Stimulated activated CD4-positive, alpha-beta T cell treated with anti-CD3 and anti-CD28 coated beads, Interleukin-4, amount 100 ng/mL, for 48 hours (primary cell): ENCODE measurements at regions not wholly inside any gene's neighbourhood (a gene's known extent, or its start where the extent isn't known, plus 50 kb on each side); places are given as distances from the start of the nearest gene placed in this dataset.

Experiments used
- DNase-seq, 2 donors: peaks; one replicate each; pipeline ENCODE4 v3.0.0-alpha.2; 2020; ENCODE audit warnings: low read depth in 2 of 2

DNA sequence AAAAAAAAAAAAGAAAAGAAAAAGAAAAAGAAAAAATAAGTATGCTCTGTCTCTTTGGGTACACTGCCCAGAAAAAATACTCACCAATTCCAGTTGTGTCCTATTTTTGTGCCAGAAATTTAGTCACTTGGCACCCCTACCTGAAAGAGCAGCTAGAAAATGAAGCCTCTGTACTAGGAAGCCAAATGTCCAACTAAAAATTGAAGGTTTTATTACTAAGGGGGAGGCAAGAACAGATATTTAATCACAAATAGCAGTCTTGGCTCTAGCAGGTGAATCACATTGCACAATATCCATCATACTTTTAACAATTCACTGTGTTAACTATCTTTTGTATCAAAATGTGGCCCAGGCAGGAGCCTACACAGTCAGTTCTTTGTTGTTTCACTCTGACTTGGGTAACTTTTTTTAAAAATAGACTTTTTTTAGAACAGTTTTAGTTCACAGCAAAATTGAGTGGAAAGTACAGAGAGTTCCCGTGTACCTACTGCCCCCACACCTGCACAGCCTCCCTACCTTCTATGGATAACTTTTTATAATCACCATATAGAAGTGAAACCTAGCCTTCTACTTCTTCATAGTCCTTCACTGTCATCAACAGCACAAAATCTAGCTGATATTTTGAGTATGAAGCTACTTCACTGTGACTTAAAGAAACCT lies 87.1 kb upstream of the ATF7IP start:
- no peak for DNase-seq

DNA sequence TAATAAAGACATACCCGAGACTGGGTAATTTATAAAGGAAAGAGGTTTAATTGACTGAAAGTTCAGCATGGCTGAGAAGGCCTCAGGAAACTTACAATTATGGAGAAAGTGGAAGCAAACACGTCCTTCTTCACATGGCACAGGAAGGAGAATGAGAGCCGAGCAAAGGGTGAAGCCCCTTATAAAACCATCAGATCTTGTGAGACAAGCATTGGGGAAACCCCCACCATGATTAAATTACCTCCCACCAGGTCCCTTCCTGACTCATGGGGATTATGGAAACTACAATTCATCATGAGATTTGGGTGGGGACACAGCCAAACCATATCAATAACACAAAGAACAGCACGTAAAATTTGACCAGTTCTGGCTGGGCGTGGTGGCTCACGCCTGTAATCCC lies 85.6 kb upstream of the ATF7IP start:
- no peak for DNase-seq

GRCh38 chr12:14280921-14281320 lies 84.6 kb upstream of the ATF7IP start:
- DNase-seq: no peak

DNA sequence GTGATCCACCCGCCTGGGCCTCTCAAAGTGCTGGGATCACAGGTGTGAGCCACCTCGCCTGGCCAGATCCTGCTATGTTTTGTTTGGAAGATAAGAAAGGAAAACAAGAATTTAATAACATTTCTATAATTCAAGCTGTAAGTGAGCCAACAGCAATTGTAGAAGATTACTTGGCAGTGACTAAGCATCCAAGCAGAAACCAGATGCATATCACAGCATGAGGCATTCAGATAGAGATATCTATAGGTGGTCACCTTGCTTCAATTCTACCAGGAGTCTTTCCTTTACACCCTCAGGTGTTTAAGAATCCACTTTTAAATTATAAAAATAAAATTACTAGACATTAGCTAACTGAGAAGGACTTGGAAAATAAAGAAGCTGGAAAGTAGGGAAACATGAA lies 83.9 kb upstream of the ATF7IP start:
- DNase-seq: no peak

GRCh38 chr12:14283489-14284144 lies 81.9 kb upstream of the ATF7IP start:
- DNase-seq: no peak

DNA sequence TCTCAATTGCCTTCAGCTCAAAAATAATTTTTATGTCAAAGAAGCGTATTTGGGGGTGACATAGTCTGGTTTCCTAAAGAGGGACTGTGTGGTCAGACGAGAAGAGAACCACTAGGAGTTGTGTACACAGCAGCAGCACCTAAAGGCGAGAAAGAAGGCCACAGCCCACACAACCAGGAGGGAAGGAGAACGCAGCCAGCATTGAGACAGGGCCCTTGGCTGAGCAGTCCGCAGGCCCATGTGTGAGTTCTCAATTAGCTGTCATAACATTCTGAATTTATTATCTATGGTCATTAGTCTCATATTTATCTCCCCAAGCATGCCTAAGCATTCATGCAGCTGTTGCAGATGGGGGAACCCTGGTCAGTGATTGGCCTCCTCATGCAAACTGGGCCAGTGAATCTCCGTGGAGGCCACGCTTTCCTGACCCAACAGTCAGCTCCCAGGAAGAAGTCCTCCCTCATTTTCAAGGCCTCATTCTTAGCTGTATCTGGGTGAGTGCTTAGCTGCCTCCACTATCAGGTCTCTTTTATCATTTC lies 81.2 kb upstream of the ATF7IP start:
- no peak for DNase-seq

DNA sequence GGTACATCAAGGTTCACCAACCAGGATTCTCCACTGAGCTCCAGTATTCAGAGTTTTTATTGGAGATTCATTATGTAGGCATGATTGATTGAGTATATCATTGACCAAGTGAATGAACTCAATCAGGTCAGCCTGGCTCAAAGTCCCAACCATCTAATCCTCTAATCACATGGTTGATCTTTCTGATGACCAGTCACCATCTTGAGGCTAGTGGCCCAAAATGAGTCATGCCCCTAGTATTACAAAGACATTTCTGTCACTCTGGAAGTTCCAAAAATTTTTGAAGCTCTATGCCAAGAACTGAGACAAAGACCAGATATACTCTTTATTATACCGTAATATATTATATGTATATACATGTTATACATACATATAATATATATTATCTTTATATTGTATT lies 75.9 kb upstream of the ATF7IP start:
- DNase-seq: no peak

GRCh38 chr12:14290951-14291350 lies 74.5 kb upstream of the ATF7IP start:
- DNase-seq: no peak

DNA sequence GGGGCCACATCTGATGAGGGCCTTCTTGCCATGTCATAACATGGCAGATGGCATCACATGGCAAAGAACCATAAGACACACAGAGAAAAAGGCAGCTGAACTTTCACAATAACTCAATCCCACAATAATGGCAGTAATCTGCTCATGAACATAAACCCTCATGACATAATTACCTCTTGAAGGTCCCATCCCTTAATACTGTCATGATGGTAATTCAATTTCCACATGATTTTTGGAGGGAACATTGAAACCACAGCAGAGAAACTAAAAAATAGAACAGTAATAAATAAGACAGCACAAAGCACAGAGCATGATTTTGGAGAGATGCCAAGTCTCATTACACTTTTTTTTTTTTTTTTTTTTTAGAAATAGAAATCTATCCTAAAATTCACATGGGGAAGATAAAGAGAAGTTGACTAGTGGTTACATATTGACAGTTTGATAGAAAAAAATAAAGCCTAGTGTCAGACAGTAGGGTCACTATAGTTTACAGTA lies 61.8 kb upstream of the ATF7IP start:
- DNase-seq: no peak

- DNase-seq: no peak
Measured at GRCh38 chr12:14307004-14307403, 58.5 kb upstream of the ATF7IP start.

GRCh38 chr12:14308516-14308915 lies 57.0 kb upstream of the ATF7IP start:
- DNase-seq: no peak

GRCh38 chr12:14310866-14311265 lies 54.6 kb upstream of the ATF7IP start:
- DNase-seq: no peak

GRCh38 chr12:14313379-14314138 lies 51.9 kb upstream of the ATF7IP start:
- no peak for DNase-seq

DNA sequence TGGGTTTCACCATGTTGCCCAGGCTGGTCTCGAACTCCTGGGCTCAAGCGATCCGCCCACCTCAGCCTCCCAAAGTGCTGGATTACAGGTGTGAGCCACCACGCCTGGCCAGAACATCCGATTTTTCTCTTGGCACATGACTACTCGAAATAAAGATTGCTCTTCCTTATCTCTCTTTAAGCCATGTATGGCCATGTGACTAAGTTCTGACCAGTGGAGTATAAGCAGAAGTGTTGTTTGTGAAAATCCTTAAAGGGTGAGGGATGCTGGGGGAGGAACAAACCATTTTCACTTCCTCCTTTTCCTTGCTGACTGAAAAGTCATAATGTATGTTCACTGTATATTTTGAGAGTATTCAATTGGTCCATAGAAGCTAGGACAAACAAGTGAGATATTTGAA lies 50.7 kb upstream of the ATF7IP start:
- no peak for DNase-seq

- no peak for DNase-seq
Measured at GRCh38 chr12:14315501-14315900, 50.0 kb upstream of the ATF7IP start.
